Naive thymus-derived CD4-positive, alpha-beta T cell (primary cell): ENCODE measurements at regions not wholly inside any gene's neighbourhood (a gene's known extent, or its start where the extent isn't known, plus 50 kb on each side); places are given as distances from the start of the nearest gene placed in this dataset.

ENCODE experiments used
- ATAC-seq: fragments of 150-1000 bp; cut with Tn5 transposase; 2 replicates; pipeline ENCODE4 v1.10.0; 2021; ENCODE audit warnings: mild to moderate bottlenecking, moderate library complexity
- CTCF ChIA-PET: fragments of 350-600 bp; sonication (Branson Sonifier 250); formaldehyde crosslinking; loops from one replicate; lab custom pipeline; 2021; ENCODE audit warnings: antibody characterized with exemption; lab: Charles Lee
- POLR2A ChIA-PET: fragments of 350-600 bp; sonication (Branson Sonifier 250); formaldehyde crosslinking; loops from one replicate; lab custom pipeline; 2021; ENCODE audit warnings: antibody characterized with exemption, inconsistent platforms; lab: Charles Lee
- DNase-seq, 9 donors: peaks; one replicate each; pipeline versions ENCODE4 v3.0.0 to v3.0.0-alpha.2; 2020 to 2022; ENCODE audit warnings: mixed read lengths in 1 of 9
- H3K27ac ChIP-seq: one replicate; pipeline ENCODE4 v1.7.0; 2013; ENCODE audit warnings: mild to moderate bottlenecking, low read depth, low read length, moderate library complexity
- H3K27me3 ChIP-seq, 2 donors: one replicate each; pipeline ENCODE4 v1.7.0; 2013; ENCODE audit warnings: low read length in 2 of 2, mild to moderate bottlenecking in 2 of 2, moderate library complexity in 2 of 2; ENCODE audit not compliant: control insufficient read depth in 2 of 2, insufficient read depth in 2 of 2
- H3K36me3 ChIP-seq, 3 experiments: 1 replicate in 2 of 3; 2 replicates in 1 of 3; pipeline ENCODE4 v1.7.0; 2013; ENCODE audit warnings: low read length in 3 of 3, mild to moderate bottlenecking in 3 of 3, moderate library complexity in 1 of 3; ENCODE audit not compliant: insufficient read depth in 3 of 3, control insufficient read depth in 2 of 3
- H3K4me1 ChIP-seq, 2 donors: one replicate each; pipeline ENCODE4 v1.7.0; 2013; ENCODE audit warnings: low read length in 2 of 2, mild to moderate bottlenecking in 2 of 2, moderate library complexity in 1 of 2; ENCODE audit not compliant: control insufficient read depth in 2 of 2, insufficient read depth in 2 of 2
- H3K4me3 ChIP-seq: 2 replicates; pipeline ENCODE4 v1.7.0; 2013; ENCODE audit warnings: mild to moderate bottlenecking, low read length
- H3K9me3 ChIP-seq, 3 experiments: 1 replicate in 2 of 3; 2 replicates in 1 of 3; pipeline ENCODE4 v1.7.0; 2013; ENCODE audit warnings: low read length in 3 of 3; ENCODE audit not compliant: control insufficient read depth in 2 of 3
- H3K27ac Mint-ChIP-seq, 9 donors: one replicate each; pipeline ENCODE4 v1.8.0; 2020 to 2022; ENCODE audit warnings: mixed read lengths in 9 of 9, mild to moderate bottlenecking in 8 of 9, moderate library complexity in 5 of 9, inconsistent platforms in 2 of 9
- H3K27me3 Mint-ChIP-seq, 5 donors: one replicate each; pipeline ENCODE4 v1.8.0; 2021 to 2022; ENCODE audit warnings: mixed read lengths in 5 of 5, mild to moderate bottlenecking in 1 of 5
- H3K36me3 Mint-ChIP-seq, 5 donors: one replicate each; pipeline ENCODE4 v1.8.0; 2020 to 2022; ENCODE audit warnings: mixed read lengths in 5 of 5, mild to moderate bottlenecking in 3 of 5, inconsistent platforms in 1 of 5
- H3K4me1 Mint-ChIP-seq, 7 donors: one replicate each; pipeline ENCODE4 v1.8.0; 2020 to 2022; ENCODE audit warnings: mixed read lengths in 7 of 7, mild to moderate bottlenecking in 3 of 7, inconsistent platforms in 1 of 7
- H3K4me3 Mint-ChIP-seq, 10 donors: one replicate each; pipeline ENCODE4 v1.8.0; 2020 to 2022; ENCODE audit warnings: mild to moderate bottlenecking in 10 of 10, mixed read lengths in 10 of 10, moderate library complexity in 6 of 10, inconsistent platforms in 2 of 10
- H3K9me3 Mint-ChIP-seq, 11 donors: one replicate each; pipeline ENCODE4 v1.8.0; 2020 to 2022; ENCODE audit warnings: mixed read lengths in 11 of 11, mild to moderate bottlenecking in 4 of 11, inconsistent platforms in 1 of 11, moderate library complexity in 1 of 11
- intact Hi-C, 2 donors: fragments of 100-400 bp; cut with micrococcal nuclease; formaldehyde crosslinking; loops; one replicate each; pipeline ENCODE4 v1.15.1; 2023

DNA sequence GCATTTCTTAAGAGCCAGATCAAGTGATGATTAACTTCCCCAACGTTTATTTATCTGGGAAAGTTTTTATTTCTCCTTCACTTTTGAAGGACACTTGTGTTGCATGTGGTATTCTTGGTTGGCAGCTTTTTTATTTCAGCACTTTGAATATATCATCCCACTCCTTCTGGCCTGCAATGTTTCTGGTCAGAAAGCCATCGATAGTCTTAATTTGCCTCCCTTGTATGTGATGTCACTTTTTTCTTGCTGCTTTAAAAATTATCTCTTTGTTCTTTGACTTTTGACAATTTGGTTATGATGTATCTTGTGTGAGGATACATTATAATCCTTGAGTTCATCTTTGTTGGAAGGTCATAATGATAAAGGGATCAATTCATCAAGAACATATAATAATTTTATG, 503.2 kb downstream of the OTOL1 start:
- H3K36me3 Mint-ChIP-seq, result peaks cover 0 to 5% (median 0%) of the 10 kb centered on the region in 5 donors
- no peaks in the 10 kb centered on the region for H3K4me1 Mint-ChIP-seq
- ChIA-PET POLR2A (no interaction called here), CTCF (no interaction called here)
- no peak overlapping the region for H3K27ac ChIP-seq
- no peaks in the 10 kb centered on the region for H3K36me3 ChIP-seq
- H3K4me3 ChIP-seq, result no peak overlapping the region
- no peaks in the 10 kb centered on the region for H3K27me3 ChIP-seq
- no peak for ATAC-seq
- H3K27ac Mint-ChIP-seq, result no peak overlapping the region
- intact Hi-C loops, result no loop called here
- peaks cover 0 to 4% (median 0%) of the 10 kb centered on the region in 3 experiments for H3K9me3 ChIP-seq
- no peaks in the 10 kb centered on the region for H3K4me1 ChIP-seq
- H3K9me3 Mint-ChIP-seq, result peaks cover 0 to 52% (median 18%) of the 10 kb centered on the region in 11 donors
- H3K27me3 Mint-ChIP-seq, result no peaks in the 10 kb centered on the region
- no peak overlapping the region for H3K4me3 Mint-ChIP-seq
- DNase-seq, result no peak

DNA sequence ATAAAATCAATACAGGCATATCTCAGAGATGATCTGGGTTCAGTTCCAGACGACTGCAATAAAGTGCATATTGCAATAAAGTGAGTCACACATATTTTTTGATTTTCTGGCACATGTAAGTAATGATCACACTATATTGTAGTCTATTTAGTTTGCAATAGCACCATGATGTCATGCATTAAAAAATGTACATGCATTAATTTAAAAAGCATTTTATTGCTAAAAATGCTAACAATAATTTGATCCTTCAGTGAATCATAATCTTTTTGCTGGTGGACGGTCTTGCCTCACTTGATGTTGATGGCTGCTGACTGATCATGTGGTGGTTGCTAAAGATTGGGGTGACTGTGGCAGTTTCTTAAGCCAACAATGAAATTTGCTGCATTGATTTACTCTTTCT, 511.1 kb downstream of the OTOL1 start:
- Mint-ChIP-seq H3K27me3 (no peaks in the 10 kb centered on the region), H3K36me3 (no peaks in the 10 kb centered on the region), H3K9me3 (peaks cover 0 to 14% (median 5%) of the 10 kb centered on the region in 11 donors), H3K4me1 (no peaks in the 10 kb centered on the region), H3K4me3 (no peak overlapping the region), H3K27ac (no peak overlapping the region)
- no peaks in the 10 kb centered on the region for H3K36me3 ChIP-seq
- no peak overlapping the region for H3K27ac ChIP-seq
- ChIA-PET CTCF (no interaction called here), POLR2A (no interaction called here)
- ATAC-seq, result no peak
- DNase-seq, result no peak
- H3K9me3 ChIP-seq, result no peaks in the 10 kb centered on the region
- intact Hi-C loops, result no loop called here
- no peaks in the 10 kb centered on the region for H3K27me3 ChIP-seq
- no peak overlapping the region for H3K4me3 ChIP-seq
- no peaks in the 10 kb centered on the region for H3K4me1 ChIP-seq

DNA sequence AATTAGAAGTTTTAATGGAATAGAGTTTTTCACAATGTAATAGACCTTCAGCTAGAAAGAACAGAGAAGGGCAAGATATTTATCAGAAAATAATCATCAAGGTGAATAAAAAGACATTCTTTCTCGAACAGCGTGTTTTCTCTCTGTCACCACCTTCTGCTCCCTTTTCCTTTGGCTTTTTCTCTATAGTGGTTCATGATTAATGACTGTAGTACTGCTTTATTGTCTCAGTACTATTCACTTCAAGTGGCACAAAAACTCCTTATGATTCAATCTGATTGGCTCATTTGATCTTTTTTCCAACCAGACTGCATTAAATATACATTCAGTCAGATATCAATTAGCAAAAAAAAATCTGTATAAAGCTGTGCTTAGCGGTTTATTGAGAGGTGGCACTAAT, 516.0 kb downstream of the OTOL1 start:
- ATAC-seq (no peak), DNase-seq (no peak)
- Mint-ChIP-seq H3K9me3 (peaks cover 0 to 5% (median 0%) of the 10 kb centered on the region in 11 donors), H3K27me3 (no peaks in the 10 kb centered on the region), H3K4me3 (no peak overlapping the region), H3K27ac (no peak overlapping the region), H3K36me3 (no peaks in the 10 kb centered on the region), H3K4me1 (no peaks in the 10 kb centered on the region)
- Histone ChIP-seq H3K36me3 (no peaks in the 10 kb centered on the region), H3K27me3 (no peaks in the 10 kb centered on the region), H3K4me1 (no peaks in the 10 kb centered on the region), H3K27ac (no peak overlapping the region), H3K9me3 (no peaks in the 10 kb centered on the region), H3K4me3 (no peak overlapping the region)
- intact Hi-C loops, result no loop called here
- ChIA-PET POLR2A (no interaction called here), CTCF (no interaction called here)

DNA sequence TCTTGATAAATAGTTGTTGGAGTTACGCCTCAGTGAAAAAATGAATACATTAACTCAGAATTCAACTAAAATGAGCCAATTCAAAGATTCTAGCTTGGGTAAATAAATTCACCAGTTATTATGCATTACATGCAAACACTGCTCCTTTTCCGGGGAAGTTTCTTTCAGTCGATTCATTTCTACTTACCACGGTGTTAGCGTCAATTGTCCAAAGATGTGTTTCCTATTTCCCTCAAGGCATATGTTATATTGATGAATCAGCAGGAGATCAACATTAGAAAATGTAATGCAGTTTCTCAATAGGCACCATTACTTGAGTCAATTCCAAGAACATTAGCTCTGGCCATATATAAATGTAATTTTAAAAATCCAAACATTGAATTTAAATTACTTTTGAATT, 517.7 kb downstream of the OTOL1 start:
- intact Hi-C loops, result no loop called here
- Histone ChIP-seq H3K9me3 (no peaks in the 10 kb centered on the region), H3K4me3 (no peak overlapping the region), H3K4me1 (no peaks in the 10 kb centered on the region), H3K27me3 (no peaks in the 10 kb centered on the region), H3K36me3 (no peaks in the 10 kb centered on the region), H3K27ac (no peak overlapping the region)
- ChIA-PET CTCF (no interaction called here), POLR2A (no interaction called here)
- DNase-seq (no peak), ATAC-seq (no peak)
- peaks cover 0 to 5% (median 0%) of the 10 kb centered on the region in 11 donors for H3K9me3 Mint-ChIP-seq
- H3K27ac Mint-ChIP-seq, result no peak overlapping the region
- no peaks in the 10 kb centered on the region for H3K27me3 Mint-ChIP-seq
- H3K36me3 Mint-ChIP-seq, result no peaks in the 10 kb centered on the region
- no peaks in the 10 kb centered on the region for H3K4me1 Mint-ChIP-seq
- no peak overlapping the region for H3K4me3 Mint-ChIP-seq

DNA sequence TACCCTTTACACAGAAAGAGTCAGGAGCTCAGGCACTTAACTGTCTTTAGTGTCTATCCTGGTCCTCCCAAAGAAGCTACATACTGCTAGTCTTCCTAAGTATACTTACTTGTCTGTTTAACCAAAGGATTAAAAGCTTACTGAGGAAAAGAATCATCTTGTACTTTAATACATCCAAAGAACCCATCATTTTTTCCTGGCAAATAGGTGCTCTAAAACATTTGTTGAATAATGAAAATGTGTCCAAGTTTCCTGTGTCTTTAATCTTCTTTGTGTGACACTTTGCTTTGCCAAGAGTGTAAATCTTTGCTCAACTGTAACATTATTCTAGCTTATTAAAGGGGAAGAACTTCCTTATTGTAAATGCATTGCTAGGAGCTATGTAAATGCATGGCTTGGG, 519.2 kb downstream of the OTOL1 start:
- no peaks in the 10 kb centered on the region for H3K4me1 ChIP-seq
- H3K27me3 Mint-ChIP-seq, result no peaks in the 10 kb centered on the region
- H3K36me3 ChIP-seq, result no peaks in the 10 kb centered on the region
- H3K27ac ChIP-seq, result no peak overlapping the region
- H3K27ac Mint-ChIP-seq, result no peak overlapping the region
- no peak overlapping the region for H3K4me3 Mint-ChIP-seq
- DNase-seq (no peak), ATAC-seq (no peak)
- H3K4me3 ChIP-seq, result no peak overlapping the region
- no peaks in the 10 kb centered on the region for H3K27me3 ChIP-seq
- CTCF ChIA-PET, result no interaction called here
- H3K9me3 ChIP-seq, result no peaks in the 10 kb centered on the region
- H3K9me3 Mint-ChIP-seq, result peaks cover 0 to 4% (median 0%) of the 10 kb centered on the region in 11 donors
- POLR2A ChIA-PET, result no interaction called here
- intact Hi-C loops, result no loop called here
- no peaks in the 10 kb centered on the region for H3K4me1 Mint-ChIP-seq
- no peaks in the 10 kb centered on the region for H3K36me3 Mint-ChIP-seq

DNA sequence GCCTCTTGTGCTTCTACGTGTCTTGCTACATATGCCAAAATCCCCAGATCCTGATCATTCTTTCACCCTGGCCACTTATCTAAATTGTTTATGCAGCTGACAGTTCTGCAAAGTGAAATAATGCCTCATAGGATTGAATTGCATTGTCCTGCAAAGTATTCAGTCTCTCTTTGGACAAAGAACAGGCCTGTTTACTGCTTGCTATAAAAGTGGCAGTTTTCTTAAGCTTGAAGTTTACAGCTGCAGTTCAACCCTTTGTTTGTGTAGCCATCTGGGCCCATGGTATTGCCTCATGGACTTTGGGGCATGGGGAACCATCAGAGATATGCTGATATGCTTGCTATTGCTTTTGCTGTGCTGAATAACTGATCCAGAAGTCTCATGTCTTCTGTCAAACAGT, 523.2 kb downstream of the OTOL1 start:
- no peaks in the 10 kb centered on the region for H3K9me3 ChIP-seq
- H3K4me3 ChIP-seq, result no peak overlapping the region
- H3K4me1 ChIP-seq, result no peaks in the 10 kb centered on the region
- no peak overlapping the region for H3K4me3 Mint-ChIP-seq
- H3K9me3 Mint-ChIP-seq, result peaks cover 0 to 3% (median 0%) of the 10 kb centered on the region in 11 donors
- no peaks in the 10 kb centered on the region for H3K4me1 Mint-ChIP-seq
- POLR2A ChIA-PET, result no interaction called here
- DNase-seq (no peak), ATAC-seq (no peak)
- H3K27me3 ChIP-seq, result no peaks in the 10 kb centered on the region
- H3K36me3 Mint-ChIP-seq, result no peaks in the 10 kb centered on the region
- CTCF ChIA-PET, result no interaction called here
- intact Hi-C loops, result no loop called here
- H3K27ac ChIP-seq, result no peak overlapping the region
- H3K27ac Mint-ChIP-seq, result no peak overlapping the region
- no peaks in the 10 kb centered on the region for H3K27me3 Mint-ChIP-seq
- H3K36me3 ChIP-seq, result no peaks in the 10 kb centered on the region

DNA sequence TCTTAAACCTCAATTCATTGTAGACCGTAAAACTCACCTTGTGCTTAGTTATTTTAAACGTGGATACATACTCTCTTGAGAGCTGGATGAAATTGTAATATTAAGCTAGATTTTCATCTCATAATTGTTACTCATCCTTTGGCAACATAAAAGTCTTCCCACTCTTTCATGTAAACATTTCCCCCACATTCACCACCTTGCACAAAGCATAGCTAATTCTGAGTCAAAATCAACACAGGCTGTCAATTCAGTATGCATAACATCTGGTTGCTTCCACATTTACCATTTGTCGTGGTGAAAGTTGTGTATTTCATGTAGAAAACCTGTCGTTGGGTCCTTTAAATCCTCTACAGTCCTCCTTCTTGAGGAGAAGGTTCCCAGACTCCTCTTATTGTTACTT, 524.6 kb downstream of the OTOL1 start:
- H3K9me3 Mint-ChIP-seq, result peaks cover 0 to 4% (median 0%) of the 10 kb centered on the region in 11 donors
- no peaks in the 10 kb centered on the region for H3K27me3 Mint-ChIP-seq
- no peaks in the 10 kb centered on the region for H3K4me1 Mint-ChIP-seq
- Histone ChIP-seq H3K27ac (no peak overlapping the region), H3K4me3 (no peak overlapping the region), H3K4me1 (no peaks in the 10 kb centered on the region), H3K9me3 (no peaks in the 10 kb centered on the region), H3K36me3 (no peaks in the 10 kb centered on the region), H3K27me3 (no peaks in the 10 kb centered on the region)
- CTCF ChIA-PET, result no interaction called here
- intact Hi-C loops, result no loop called here
- H3K27ac Mint-ChIP-seq, result no peak overlapping the region
- no peak overlapping the region for H3K4me3 Mint-ChIP-seq
- DNase-seq, result no peak
- ATAC-seq, result no peak
- no peaks in the 10 kb centered on the region for H3K36me3 Mint-ChIP-seq
- POLR2A ChIA-PET, result no interaction called here
